DND-41 (cell line): ENCODE measurements at regions not wholly inside any gene's neighbourhood (a gene's known extent, or its start where the extent isn't known, plus 50 kb on each side); places are given as distances from the start of the nearest gene placed in this dataset.

Source experiments
- ATAC-seq: fragments of 200-7000 bp; cut with Tn5 transposase; 3 replicates; pipeline ENCODE4 v1.9.1; 2021; ENCODE audit warnings: low read depth; ENCODE audit not compliant: insufficient read depth
- DNase-seq: peaks from one replicate; pipeline ENCODE4 v3.0.0-alpha.2; 2020
- H2AFZ ChIP-seq: 2 replicates; pipeline ENCODE4 v1.6.0; 2012; ENCODE audit warnings: low read depth, low read length
- H3K27ac ChIP-seq: 2 replicates; pipeline ENCODE4 v1.5.1; 2012; ENCODE audit warnings: low read length, inconsistent platforms
- H3K27me3 ChIP-seq: fragments of 200-600 bp; sonication (generic); 2 replicates; pipeline ENCODE4 v1.6.0; 2012; ENCODE audit warnings: low read length, mild to moderate bottlenecking, inconsistent platforms; ENCODE audit not compliant: insufficient read depth, poor library complexity
- H3K36me3 ChIP-seq: 2 replicates; pipeline ENCODE4 v1.5.1; 2012; ENCODE audit warnings: low read length, inconsistent platforms; ENCODE audit not compliant: insufficient read depth
- H3K4me1 ChIP-seq: 2 replicates; pipeline ENCODE4 v1.5.1; 2012; ENCODE audit warnings: mild to moderate bottlenecking, low read length; ENCODE audit not compliant: insufficient read depth
- H3K4me2 ChIP-seq: 2 replicates; pipeline ENCODE4 v1.6.0; 2012; ENCODE audit warnings: mild to moderate bottlenecking, moderate library complexity, low read length, inconsistent platforms; ENCODE audit not compliant: insufficient read depth
- H3K4me3 ChIP-seq, 2 experiments: fragments of 200-600 bp in 1 of 2; shearing (Covaris generic) in 1 of 2; 2 replicates each; pipeline ENCODE4 v1.5.1; 2012 to 2016; ENCODE audit warnings: inconsistent platforms in 2 of 2, low read length in 2 of 2, mild to moderate bottlenecking in 2 of 2, low read depth in 1 of 2, moderate library complexity in 1 of 2
- H3K79me2 ChIP-seq: 2 replicates; pipeline ENCODE4 v1.6.0; 2012; ENCODE audit warnings: low read length, inconsistent platforms; ENCODE audit not compliant: insufficient read depth
- H3K9ac ChIP-seq: 2 replicates; pipeline ENCODE4 v1.6.0; 2012; ENCODE audit warnings: low read depth, mild to moderate bottlenecking, inconsistent platforms, low read length, moderate library complexity
- H3K9me3 ChIP-seq: 2 replicates; pipeline ENCODE4 v1.5.1; 2012; ENCODE audit warnings: low read length, moderate library complexity, mild to moderate bottlenecking, inconsistent platforms; ENCODE audit not compliant: insufficient read depth, severe bottlenecking
- H4K20me1 ChIP-seq: 2 replicates; pipeline ENCODE4 v1.6.0; 2012; ENCODE audit warnings: low read length; ENCODE audit not compliant: insufficient read depth
- EZH2 ChIP-seq: IDR thresholded peaks from 3 replicates; pipeline ENCODE4 v1.6.1; 2012; ENCODE audit warnings: borderline replicate concordance, low read depth, mild to moderate bottlenecking, moderate library complexity, low read length, inconsistent platforms; ENCODE audit not compliant: severe bottlenecking
- TF ChIP-seq, protein P1 (sequence below): IDR thresholded peaks from 2 replicates; pipeline ENCODE4 v1.5.1; 2012; ENCODE audit warnings: borderline replicate concordance, low read length, moderate library complexity, mild to moderate bottlenecking; ENCODE audit not compliant: poor library complexity, severe bottlenecking; ENCODE audit errors: extremely low read depth

DNA sequence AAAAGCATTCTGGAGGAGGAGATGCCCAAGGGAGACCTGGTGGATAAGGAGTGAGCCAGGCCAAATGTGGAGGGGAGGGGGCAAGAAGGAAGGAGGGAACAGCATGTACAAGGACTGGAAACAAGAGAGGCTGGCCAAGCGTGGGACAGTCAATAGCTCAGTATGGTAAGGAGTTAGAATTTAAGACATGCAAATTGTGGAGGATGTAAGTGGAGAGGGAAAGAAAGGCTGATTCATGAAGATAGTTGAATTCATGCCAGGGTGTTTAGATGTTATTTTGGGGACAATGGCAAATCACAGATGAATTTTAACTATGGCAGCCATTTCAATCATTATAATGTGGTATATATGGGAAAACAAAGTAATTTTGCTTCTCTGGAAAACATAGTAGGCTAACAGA lies 462.3 kb downstream of the MEIS1 start:
- ATAC-seq (no peak), DNase-seq (no peak)
- no peaks in the 10 kb centered on the region for H3K79me2 ChIP-seq
- no peaks in the 10 kb centered on the region for H3K4me1 ChIP-seq
- H3K27ac ChIP-seq, result no peak overlapping the region
- no peak overlapping the region for H3K4me2 ChIP-seq
- H3K9ac ChIP-seq, result no peak overlapping the region
- H3K36me3 ChIP-seq, result no peaks in the 10 kb centered on the region
- H3K9me3 ChIP-seq, result no peaks in the 10 kb centered on the region
- H4K20me1 ChIP-seq, result no peaks in the 10 kb centered on the region
- peaks cover 7% of the 10 kb centered on the region for H3K27me3 ChIP-seq
- H3K4me3 ChIP-seq, result no peak overlapping the region
- TF ChIP-seq, protein P1, sequence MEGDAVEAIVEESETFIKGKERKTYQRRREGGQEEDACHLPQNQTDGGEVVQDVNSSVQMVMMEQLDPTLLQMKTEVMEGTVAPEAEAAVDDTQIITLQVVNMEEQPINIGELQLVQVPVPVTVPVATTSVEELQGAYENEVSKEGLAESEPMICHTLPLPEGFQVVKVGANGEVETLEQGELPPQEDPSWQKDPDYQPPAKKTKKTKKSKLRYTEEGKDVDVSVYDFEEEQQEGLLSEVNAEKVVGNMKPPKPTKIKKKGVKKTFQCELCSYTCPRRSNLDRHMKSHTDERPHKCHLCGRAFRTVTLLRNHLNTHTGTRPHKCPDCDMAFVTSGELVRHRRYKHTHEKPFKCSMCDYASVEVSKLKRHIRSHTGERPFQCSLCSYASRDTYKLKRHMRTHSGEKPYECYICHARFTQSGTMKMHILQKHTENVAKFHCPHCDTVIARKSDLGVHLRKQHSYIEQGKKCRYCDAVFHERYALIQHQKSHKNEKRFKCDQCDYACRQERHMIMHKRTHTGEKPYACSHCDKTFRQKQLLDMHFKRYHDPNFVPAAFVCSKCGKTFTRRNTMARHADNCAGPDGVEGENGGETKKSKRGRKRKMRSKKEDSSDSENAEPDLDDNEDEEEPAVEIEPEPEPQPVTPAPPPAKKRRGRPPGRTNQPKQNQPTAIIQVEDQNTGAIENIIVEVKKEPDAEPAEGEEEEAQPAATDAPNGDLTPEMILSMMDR, result no peak
- TF ChIP-seq EZH2, result no peak
- H2AFZ ChIP-seq, result no peak overlapping the region

DNA sequence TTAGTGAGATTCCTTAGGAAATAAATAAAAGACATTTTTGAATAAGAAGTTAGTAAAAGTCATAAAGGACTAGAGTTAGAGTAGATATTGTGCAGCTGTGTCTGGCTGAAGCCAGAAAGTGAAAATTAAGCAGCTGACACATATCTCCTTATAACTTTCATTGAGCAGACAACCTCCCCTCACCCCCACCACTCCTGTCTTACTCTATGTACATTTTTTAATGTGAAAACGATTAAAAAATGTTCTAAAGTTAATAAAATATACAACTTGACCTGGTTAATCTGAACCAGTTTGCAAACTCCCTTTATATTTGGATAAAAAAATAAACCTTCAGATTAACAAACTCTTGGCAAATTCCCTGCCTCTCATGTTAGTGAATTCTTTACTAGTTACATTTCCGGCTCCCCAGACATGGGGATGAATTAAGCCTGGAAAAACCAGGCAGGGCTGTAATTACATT lies 462.8 kb downstream of the MEIS1 start:
- H3K4me1 ChIP-seq, result no peaks in the 10 kb centered on the region
- no peak overlapping the region for H3K4me2 ChIP-seq
- TF ChIP-seq, protein P1, result no peak
- no peak for TF ChIP-seq EZH2
- no peaks in the 10 kb centered on the region for H4K20me1 ChIP-seq
- DNase-seq (no peak), ATAC-seq (no peak)
- H3K9ac ChIP-seq, result no peak overlapping the region
- H3K79me2 ChIP-seq, result no peaks in the 10 kb centered on the region
- no peak overlapping the region for H3K27ac ChIP-seq
- H3K27me3 ChIP-seq, result peaks cover 7% of the 10 kb centered on the region
- no peak overlapping the region for H2AFZ ChIP-seq
- no peak overlapping the region for H3K4me3 ChIP-seq
- no peaks in the 10 kb centered on the region for H3K36me3 ChIP-seq
- no peaks in the 10 kb centered on the region for H3K9me3 ChIP-seq

DNA sequence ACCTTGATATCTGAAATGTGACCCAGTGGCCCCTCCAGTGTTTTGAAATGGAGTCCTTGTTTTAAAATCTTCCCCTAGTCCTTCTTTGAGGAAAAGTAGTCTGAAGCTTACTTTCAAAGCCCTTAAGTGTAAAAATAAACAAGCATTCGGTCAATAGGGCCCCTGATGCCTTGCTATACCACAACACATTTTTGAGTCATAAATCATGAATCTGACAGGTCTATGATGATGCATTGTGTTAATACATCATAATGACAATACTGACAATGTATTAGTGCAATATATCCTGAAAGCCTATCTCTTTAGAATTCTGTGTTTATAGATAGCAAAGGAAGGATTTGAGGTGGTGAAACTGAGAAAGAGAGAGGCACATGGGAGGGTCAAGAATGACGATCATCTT lies 464.2 kb downstream of the MEIS1 start:
- Histone ChIP-seq H3K36me3 (no peaks in the 10 kb centered on the region), H4K20me1 (no peaks in the 10 kb centered on the region), H3K79me2 (no peaks in the 10 kb centered on the region), H3K4me2 (no peak overlapping the region), H3K9ac (no peak overlapping the region), H3K4me1 (no peaks in the 10 kb centered on the region), H2AFZ (no peak overlapping the region), H3K27ac (no peak overlapping the region), H3K9me3 (no peaks in the 10 kb centered on the region), H3K4me3 (no peak overlapping the region), H3K27me3 (peaks cover 7% of the 10 kb centered on the region)
- ATAC-seq, result no peak
- TF ChIP-seq EZH2, result no peak
- TF ChIP-seq, protein P1, result no peak
- DNase-seq, result no peak

DNA sequence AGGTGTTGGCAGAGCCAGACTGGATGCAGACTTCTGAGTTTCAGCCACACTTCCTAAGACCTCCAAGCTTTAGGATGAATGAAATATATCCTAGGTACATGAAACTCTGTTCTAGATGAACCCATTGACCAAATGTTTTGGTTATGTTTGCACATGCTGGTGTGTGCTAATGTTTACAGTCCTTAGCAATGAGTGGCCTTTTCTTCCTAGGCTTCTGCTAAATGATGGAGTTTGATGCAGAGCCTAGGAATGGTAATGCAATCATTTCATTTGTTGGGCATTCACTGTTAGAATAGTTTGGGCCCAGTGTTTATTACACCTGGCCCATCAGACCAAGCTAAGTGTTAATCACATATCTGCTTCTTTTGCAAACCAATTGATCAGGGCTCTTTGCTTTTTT lies 464.7 kb downstream of the MEIS1 start:
- Histone ChIP-seq H3K79me2 (no peaks in the 10 kb centered on the region), H3K36me3 (no peaks in the 10 kb centered on the region), H3K4me2 (no peak overlapping the region), H3K4me3 (no peak overlapping the region), H3K27ac (no peak overlapping the region), H3K27me3 (peaks cover 7% of the 10 kb centered on the region), H2AFZ (no peak overlapping the region), H3K4me1 (no peaks in the 10 kb centered on the region), H3K9me3 (no peaks in the 10 kb centered on the region), H3K9ac (no peak overlapping the region), H4K20me1 (no peaks in the 10 kb centered on the region)
- DNase-seq (no peak), ATAC-seq (no peak)
- TF ChIP-seq, protein P1, result no peak
- no peak for TF ChIP-seq EZH2
